T-helper 2 cell treated with Interferon-gamma antibody and Interleukin-4, amounts not matched to agents 5 μg/mL and 100 μg/mL, for 36 hours (primary cell): ENCODE measurements at regions not wholly inside any gene's neighbourhood (a gene's known extent, or its start where the extent isn't known, plus 50 kb on each side); places are given as distances from the start of the nearest gene placed in this dataset.

ENCODE experiments used
- DNase-seq: peaks from one replicate; pipeline ENCODE4 v3.0.0; 2021; ENCODE audit warnings: low spot score
- H3K27ac Mint-ChIP-seq: one replicate; pipeline ENCODE4 v1.8.0; 2021; ENCODE audit warnings: mild to moderate bottlenecking, mixed read lengths
- H3K27me3 Mint-ChIP-seq: one replicate; pipeline ENCODE4 v1.8.0; 2021; ENCODE audit warnings: low read depth, mixed read lengths
- H3K36me3 Mint-ChIP-seq: one replicate; pipeline ENCODE4 v1.8.0; 2021; ENCODE audit warnings: low read depth, mixed read lengths
- H3K4me1 Mint-ChIP-seq: one replicate; pipeline ENCODE4 v1.8.0; 2021; ENCODE audit warnings: low read depth, mixed read lengths
- H3K4me3 Mint-ChIP-seq: one replicate; pipeline ENCODE4 v1.8.0; 2022; ENCODE audit warnings: mild to moderate bottlenecking, moderate library complexity, mixed read lengths
- H3K9me3 Mint-ChIP-seq: one replicate; pipeline ENCODE4 v1.8.0; 2021; ENCODE audit warnings: mixed read lengths

- H3K36me3 Mint-ChIP-seq = peaks cover 54% of the 10 kb centered on the region
- peaks cover 21% of the 10 kb centered on the region for H3K4me1 Mint-ChIP-seq
- H3K9me3 Mint-ChIP-seq = peaks cover 43% of the 10 kb centered on the region
- H3K4me3 Mint-ChIP-seq = no peak overlapping the region
- no peak overlapping the region for H3K27ac Mint-ChIP-seq
- H3K27me3 Mint-ChIP-seq = no peaks in the 10 kb centered on the region
- DNase-seq = no peak
Observed at GRCh38 chr6:149181304-149181703, 136.2 kb upstream of the TAB2 start.

- H3K9me3 Mint-ChIP-seq = peaks cover 49% of the 10 kb centered on the region
- DNase-seq = no peak
- no peak overlapping the region for H3K27ac Mint-ChIP-seq
- peaks cover 23% of the 10 kb centered on the region for H3K4me1 Mint-ChIP-seq
- peaks cover 48% of the 10 kb centered on the region for H3K36me3 Mint-ChIP-seq
- no peak overlapping the region for H3K4me3 Mint-ChIP-seq
- no peaks in the 10 kb centered on the region for H3K27me3 Mint-ChIP-seq
Observed at GRCh38 chr6:149182262-149182661, 135.2 kb upstream of the TAB2 start.

- Mint-ChIP-seq H3K4me1 (peaks cover 28% of the 10 kb centered on the region), H3K36me3 (peaks cover 54% of the 10 kb centered on the region), H3K27me3 (no peaks in the 10 kb centered on the region), H3K4me3 (no peak overlapping the region), H3K9me3 (peaks cover 58% of the 10 kb centered on the region), H3K27ac (no peak overlapping the region)
- no peak for DNase-seq
Observed at GRCh38 chr6:149184523-149184922, 133.0 kb upstream of the TAB2 start.

- H3K9me3 Mint-ChIP-seq = peaks cover 65% of the 10 kb centered on the region
Observed at GRCh38 chr6:149185799-149186357, 131.6 kb upstream of the TAB2 start.

GRCh38 chr6:149186873-149187272, 130.6 kb upstream of the TAB2 start:
- DNase-seq = no peak
- peaks cover 61% of the 10 kb centered on the region for H3K36me3 Mint-ChIP-seq
- peaks cover 39% of the 10 kb centered on the region for H3K4me1 Mint-ChIP-seq
- H3K4me3 Mint-ChIP-seq = no peak overlapping the region
- H3K27ac Mint-ChIP-seq = no peak overlapping the region
- peaks cover 65% of the 10 kb centered on the region for H3K9me3 Mint-ChIP-seq
- H3K27me3 Mint-ChIP-seq = no peaks in the 10 kb centered on the region

More at GRCh38 chr6:149185799-149186357, 131.6 kb upstream of the TAB2 start:
- Mint-ChIP-seq H3K36me3 (peaks cover 61% of the 10 kb centered on the region), H3K27ac (no peak overlapping the region), H3K4me3 (no peak overlapping the region), H3K4me1 (peaks cover 36% of the 10 kb centered on the region), H3K27me3 (no peaks in the 10 kb centered on the region)
- no peak for DNase-seq

- no peak for DNase-seq
- Mint-ChIP-seq H3K27me3 (no peaks in the 10 kb centered on the region), H3K4me1 (peaks cover 30% of the 10 kb centered on the region), H3K4me3 (no peak overlapping the region), H3K9me3 (peaks cover 53% of the 10 kb centered on the region), H3K36me3 (peaks cover 48% of the 10 kb centered on the region), H3K27ac (no peak overlapping the region)
Observed at GRCh38 chr6:149190224-149190831, 127.2 kb upstream of the TAB2 start.

GRCh38 chr6:149194820-149195558, 122.5 kb upstream of the TAB2 start:
- Mint-ChIP-seq H3K36me3 (peaks cover 42% of the 10 kb centered on the region), H3K27me3 (no peaks in the 10 kb centered on the region), H3K27ac (no peak overlapping the region), H3K4me1 (peaks cover 23% of the 10 kb centered on the region), H3K9me3 (peaks cover 47% of the 10 kb centered on the region), H3K4me3 (no peak overlapping the region)
- no peak for DNase-seq

- no peak overlapping the region for H3K4me3 Mint-ChIP-seq
- DNase-seq = no peak
- H3K27me3 Mint-ChIP-seq = no peaks in the 10 kb centered on the region
- H3K4me1 Mint-ChIP-seq = peaks cover 22% of the 10 kb centered on the region
- no peak overlapping the region for H3K27ac Mint-ChIP-seq
- H3K9me3 Mint-ChIP-seq = peaks cover 51% of the 10 kb centered on the region
- H3K36me3 Mint-ChIP-seq = peaks cover 43% of the 10 kb centered on the region
Observed at GRCh38 chr6:149196091-149196490, 121.4 kb upstream of the TAB2 start.

GRCh38 chr6:149197482-149197881, 120.0 kb upstream of the TAB2 start:
- Mint-ChIP-seq H3K27me3 (no peaks in the 10 kb centered on the region), H3K4me3 (no peak overlapping the region), H3K4me1 (peaks cover 22% of the 10 kb centered on the region), H3K27ac (no peak overlapping the region), H3K9me3 (peaks cover 58% of the 10 kb centered on the region), H3K36me3 (peaks cover 52% of the 10 kb centered on the region)
- DNase-seq = no peak

- Mint-ChIP-seq H3K9me3 (peaks cover 58% of the 10 kb centered on the region), H3K4me3 (no peak overlapping the region), H3K36me3 (peaks cover 59% of the 10 kb centered on the region), H3K27me3 (no peaks in the 10 kb centered on the region), H3K27ac (no peak overlapping the region), H3K4me1 (peaks cover 30% of the 10 kb centered on the region)
- DNase-seq = no peak
Observed at GRCh38 chr6:149198265-149198664, 119.2 kb upstream of the TAB2 start.

- H3K27ac Mint-ChIP-seq = no peak overlapping the region
- H3K4me1 Mint-ChIP-seq = peaks cover 30% of the 10 kb centered on the region
- H3K9me3 Mint-ChIP-seq = peaks cover 71% of the 10 kb centered on the region
- no peak for DNase-seq
- no peak overlapping the region for H3K4me3 Mint-ChIP-seq
- H3K36me3 Mint-ChIP-seq = peaks cover 68% of the 10 kb centered on the region
- H3K27me3 Mint-ChIP-seq = no peaks in the 10 kb centered on the region
Observed at GRCh38 chr6:149200282-149200945, 117.1 kb upstream of the TAB2 start.

- H3K27ac Mint-ChIP-seq = no peak overlapping the region
Observed at GRCh38 chr6:149201068-149201655, 116.3 kb upstream of the TAB2 start.

GRCh38 chr6:149202100-149202499, 115.4 kb upstream of the TAB2 start:
- Mint-ChIP-seq H3K27ac (no peak overlapping the region), H3K4me1 (peaks cover 30% of the 10 kb centered on the region), H3K27me3 (no peaks in the 10 kb centered on the region), H3K36me3 (peaks cover 61% of the 10 kb centered on the region), H3K4me3 (no peak overlapping the region), H3K9me3 (peaks cover 60% of the 10 kb centered on the region)
- DNase-seq = no peak

More at GRCh38 chr6:149201068-149201655, 116.3 kb upstream of the TAB2 start:
- H3K9me3 Mint-ChIP-seq = peaks cover 69% of the 10 kb centered on the region
- H3K4me3 Mint-ChIP-seq = no peak overlapping the region
- H3K4me1 Mint-ChIP-seq = peaks cover 30% of the 10 kb centered on the region
- H3K27me3 Mint-ChIP-seq = no peaks in the 10 kb centered on the region
- DNase-seq = no peak
- peaks cover 69% of the 10 kb centered on the region for H3K36me3 Mint-ChIP-seq

- Mint-ChIP-seq H3K4me3 (no peak overlapping the region), H3K36me3 (peaks cover 58% of the 10 kb centered on the region), H3K9me3 (peaks cover 51% of the 10 kb centered on the region), H3K27ac (no peak overlapping the region), H3K27me3 (no peaks in the 10 kb centered on the region), H3K4me1 (peaks cover 28% of the 10 kb centered on the region)
- DNase-seq = no peak
Observed at GRCh38 chr6:149202952-149203351, 114.6 kb upstream of the TAB2 start.
